Glomerular visceral epithelial cell (primary cell): ENCODE measurements at regions not wholly inside any gene's neighbourhood (a gene's known extent, or its start where the extent isn't known, plus 50 kb on each side); places are given as distances from the start of the nearest gene placed in this dataset.
"Not testable (repeated sequence)": the region's sequence is repeated elsewhere in the genome, so short reads cannot be mapped to it uniquely, and the experiment has no call there.

Experiments
- DNase-seq: peaks from one replicate; pipeline ENCODE4 v3.0.0-alpha.2; 2016; ENCODE audit errors: extremely low spot score

- no peak for DNase-seq
Measured at GRCh38 chr14:45976001-45976400, 675.6 kb downstream of the RPL10L start.

DNA sequence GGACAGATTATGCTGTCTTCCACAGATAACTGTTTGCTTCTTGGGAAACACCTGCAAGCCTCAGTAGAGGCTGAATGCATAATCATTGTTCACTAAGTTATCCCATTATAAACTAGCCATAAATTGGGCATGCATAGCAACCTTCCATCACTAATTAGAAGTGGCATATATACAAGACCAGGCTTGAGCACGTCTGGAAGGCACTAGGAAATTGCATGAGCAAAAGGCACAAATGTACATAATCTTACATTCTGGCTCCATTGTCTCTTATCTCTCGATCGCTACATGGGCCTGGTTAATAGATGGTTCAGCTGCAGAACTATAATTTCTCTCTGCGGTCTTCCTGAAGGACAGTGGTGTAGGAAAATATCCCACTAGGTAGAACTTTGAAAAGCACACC, 679.2 kb downstream of the RPL10L start:
- no peak for DNase-seq

DNA sequence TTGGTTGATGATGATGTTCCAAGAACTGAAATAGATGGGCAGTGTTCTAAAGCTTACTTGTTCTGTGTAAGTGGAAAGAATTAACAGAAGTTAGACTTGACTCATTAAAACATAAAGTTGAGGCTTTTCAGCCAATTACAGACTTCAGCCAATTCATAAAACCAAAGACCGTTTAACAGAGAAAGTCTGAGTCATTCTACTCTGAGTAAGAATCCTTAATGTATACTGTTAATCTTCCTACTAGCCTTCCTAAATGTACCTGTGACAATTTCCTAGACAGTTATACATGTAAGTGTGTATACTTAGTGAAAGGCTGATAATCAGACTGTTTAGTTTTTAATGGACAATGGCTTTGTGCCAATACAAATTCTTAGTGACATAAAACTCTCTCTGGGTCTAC, 681.0 kb downstream of the RPL10L start:
- no peak for DNase-seq

DNA sequence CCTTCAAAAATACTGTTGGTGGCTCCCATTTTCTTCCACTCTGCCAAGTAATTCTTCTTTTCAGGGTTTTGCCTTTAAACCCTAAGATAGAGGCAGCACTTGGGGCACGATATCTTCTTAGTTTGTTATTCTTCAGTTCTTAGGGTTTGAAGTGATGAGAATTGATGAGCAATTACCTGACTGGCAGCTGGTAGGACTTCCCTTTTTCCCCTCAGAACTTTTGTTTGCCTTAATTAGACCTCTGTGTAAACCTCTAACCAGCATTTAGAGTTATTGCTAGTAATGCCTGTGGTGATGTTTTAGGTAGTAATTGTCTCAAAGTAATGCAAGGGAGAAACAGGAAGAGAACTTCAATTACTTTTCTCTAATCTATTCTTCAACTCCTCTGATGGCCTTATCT, 683.5 kb downstream of the RPL10L start:
- DNase-seq: no peak

DNA sequence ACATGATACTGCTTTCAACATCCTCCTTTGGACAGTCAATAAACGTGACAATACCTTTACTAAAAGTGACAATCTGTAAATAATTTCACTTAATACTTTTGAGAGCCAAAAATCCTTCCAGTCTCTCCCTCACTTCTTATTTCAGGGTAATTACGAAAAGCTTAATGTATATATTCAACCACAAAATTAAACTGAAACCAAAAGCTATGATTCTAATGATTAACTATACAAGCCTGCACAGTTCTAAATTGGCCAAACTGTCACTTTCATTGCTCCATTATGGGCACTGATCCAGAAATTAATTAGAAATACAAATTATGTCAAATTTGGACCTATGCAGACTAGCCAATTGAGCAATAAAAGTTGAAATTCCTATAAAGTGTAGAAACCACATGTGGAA, 696.5 kb upstream of the MIS18BP1 start:
- DNase-seq: no peak

DNA sequence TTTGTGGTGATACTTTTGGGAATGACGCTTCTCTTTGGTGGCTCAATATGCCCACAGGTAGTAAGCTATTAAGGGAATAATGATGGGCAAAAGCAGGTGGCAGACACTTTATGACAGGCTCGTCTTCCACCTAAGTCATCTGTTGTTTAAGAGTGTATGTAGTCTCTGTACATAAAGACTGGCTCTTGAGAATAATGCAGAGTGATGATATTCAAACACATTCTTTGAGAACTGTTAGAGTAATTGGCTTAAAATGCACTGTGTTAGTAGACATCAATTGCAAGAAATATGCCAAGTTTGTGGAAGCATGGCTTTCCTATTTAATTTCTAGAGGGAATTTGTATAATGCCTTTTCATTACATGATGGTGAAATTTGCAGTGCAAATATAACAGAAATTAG, 694.8 kb upstream of the MIS18BP1 start:
- no peak for DNase-seq

DNA sequence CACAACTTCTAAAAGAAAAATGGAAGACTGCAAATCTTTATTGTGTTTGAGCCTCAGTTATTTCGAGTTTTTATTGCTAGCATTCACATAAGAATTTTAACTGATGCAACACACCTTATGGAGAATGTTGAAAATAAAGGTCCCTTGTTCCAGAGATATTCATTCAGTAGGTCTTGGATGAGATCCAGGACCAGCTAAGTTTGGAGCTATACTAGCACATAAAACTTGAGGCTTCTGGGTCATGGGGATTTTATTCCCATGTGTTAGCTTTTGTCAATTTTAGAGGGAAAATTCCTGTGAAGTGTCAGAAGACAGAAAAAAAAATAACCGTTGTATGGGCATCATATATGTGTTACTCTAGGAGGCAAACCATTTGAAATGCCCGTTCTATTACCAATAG, 693.2 kb upstream of the MIS18BP1 start:
- DNase-seq: no peak

- no peak for DNase-seq
Measured at GRCh38 chr14:45940318-45940717, 687.3 kb upstream of the MIS18BP1 start.

DNA sequence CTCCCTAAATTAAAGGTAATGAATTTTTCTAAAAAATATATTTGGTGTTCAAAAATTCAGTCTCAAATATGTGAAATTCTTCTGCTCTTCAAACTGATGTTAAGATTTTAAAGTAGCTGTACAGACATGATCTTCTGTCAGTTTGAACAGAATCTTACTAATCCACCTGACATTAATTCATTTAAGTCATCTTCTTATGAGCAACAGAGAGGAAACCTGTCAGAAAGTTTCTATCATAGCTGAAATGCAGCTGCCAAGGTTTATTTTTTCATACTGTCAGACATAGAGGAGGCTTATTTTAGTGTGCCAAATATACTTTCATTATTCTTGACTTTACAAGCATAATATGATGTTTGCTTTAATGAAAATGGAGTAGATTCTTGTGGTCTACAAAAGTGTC, 686.6 kb upstream of the MIS18BP1 start:
- DNase-seq: no peak

DNA sequence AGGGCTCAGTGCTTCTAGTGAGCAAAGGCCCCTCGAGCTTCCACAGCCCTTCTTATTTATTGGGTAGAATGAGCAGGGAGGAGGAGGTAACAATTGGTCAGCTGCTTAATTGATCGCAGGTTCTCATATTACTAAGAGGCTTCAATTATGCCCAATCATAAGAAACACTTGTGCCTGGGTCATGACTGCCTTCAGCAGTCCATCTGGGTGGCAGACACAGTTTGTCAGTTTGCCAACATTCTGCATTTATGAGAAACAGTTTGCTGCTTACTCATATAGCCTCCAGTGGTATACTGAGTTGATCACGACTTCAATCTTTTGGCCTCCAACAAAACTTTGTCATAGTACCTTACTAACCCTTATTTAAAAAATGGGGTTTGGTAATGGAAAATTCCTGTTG, 667.0 kb upstream of the MIS18BP1 start:
- not testable (repeated sequence) for DNase-seq

DNA sequence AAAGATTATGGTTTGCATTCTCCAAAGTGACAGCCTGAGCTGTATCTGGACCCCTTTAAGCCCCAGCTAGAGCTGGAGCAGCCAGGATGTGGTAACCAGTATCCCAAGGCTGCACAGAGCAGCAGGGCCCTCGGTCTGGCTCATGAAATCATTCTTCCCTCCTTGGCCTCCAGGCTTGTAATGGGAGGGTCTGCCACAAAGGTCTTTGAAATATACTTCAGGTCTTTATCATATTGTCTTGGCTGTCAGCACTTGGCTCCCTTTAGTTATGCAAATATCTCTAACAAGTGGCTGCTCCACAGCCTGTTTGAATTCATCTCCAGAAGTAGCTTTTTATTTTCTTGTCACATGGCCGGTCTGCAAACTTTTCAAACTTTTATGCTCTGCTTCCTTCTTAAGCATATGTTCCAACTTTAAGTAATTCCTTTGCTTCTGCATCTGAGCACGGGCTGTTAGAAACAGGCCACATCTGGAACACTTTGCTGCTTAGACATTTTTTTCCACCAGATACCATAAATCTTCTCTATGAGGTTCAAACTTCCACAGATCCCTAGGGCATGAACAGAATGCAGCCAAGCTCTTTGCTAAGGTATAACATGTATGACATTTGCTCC, 663.4 kb upstream of the MIS18BP1 start:
- DNase-seq: no peak

- no peak for DNase-seq
Measured at GRCh38 chr14:45907782-45908181, 654.8 kb upstream of the MIS18BP1 start.

DNA sequence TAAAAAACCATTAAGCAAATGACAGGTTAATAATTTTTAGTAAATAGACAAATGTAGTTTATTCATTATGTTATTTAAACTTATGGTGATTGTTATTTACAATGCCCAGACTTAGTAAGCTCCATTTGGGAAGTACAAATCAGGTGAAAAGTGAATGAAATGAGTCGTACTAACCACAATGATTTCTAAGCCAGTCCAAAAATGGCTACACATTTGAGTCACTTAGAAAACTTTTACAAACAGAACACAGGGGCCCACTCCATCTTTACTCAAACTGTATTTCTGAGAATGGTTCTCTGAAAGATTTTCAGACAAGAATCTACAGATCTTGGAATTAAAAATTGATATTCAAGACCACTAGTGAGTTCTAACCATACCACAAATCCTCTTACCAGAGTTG, 653.3 kb upstream of the MIS18BP1 start:
- no peak for DNase-seq

GRCh38 chr14:45905672-45906071, 652.7 kb upstream of the MIS18BP1 start:
- DNase-seq: no peak

GRCh38 chr14:45904314-45904713, 651.3 kb upstream of the MIS18BP1 start:
- no peak for DNase-seq

GRCh38 chr14:45902241-45902640, 649.2 kb upstream of the MIS18BP1 start:
- no peak for DNase-seq

DNA sequence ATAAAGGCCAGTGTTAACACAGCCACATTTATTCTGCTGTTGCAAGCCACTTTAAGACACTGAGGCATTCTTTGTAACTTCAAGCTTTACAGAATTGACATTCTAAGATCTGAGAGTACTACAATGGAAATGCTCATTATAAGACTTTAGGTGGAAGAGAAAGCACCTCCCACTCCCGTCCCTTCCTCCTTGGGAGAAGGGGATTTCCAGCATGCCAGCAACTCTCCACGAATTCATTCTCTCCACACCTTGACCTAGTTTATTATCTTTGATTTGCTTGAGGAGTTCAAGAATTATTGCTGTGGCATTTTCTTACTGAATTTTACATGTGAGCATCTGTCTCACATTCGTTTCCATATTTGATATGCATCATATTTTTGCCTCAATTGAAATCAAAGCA, 644.4 kb upstream of the MIS18BP1 start:
- DNase-seq: no peak

- DNase-seq: no peak
Measured at GRCh38 chr14:45893127-45893526, 640.1 kb upstream of the MIS18BP1 start.

DNA sequence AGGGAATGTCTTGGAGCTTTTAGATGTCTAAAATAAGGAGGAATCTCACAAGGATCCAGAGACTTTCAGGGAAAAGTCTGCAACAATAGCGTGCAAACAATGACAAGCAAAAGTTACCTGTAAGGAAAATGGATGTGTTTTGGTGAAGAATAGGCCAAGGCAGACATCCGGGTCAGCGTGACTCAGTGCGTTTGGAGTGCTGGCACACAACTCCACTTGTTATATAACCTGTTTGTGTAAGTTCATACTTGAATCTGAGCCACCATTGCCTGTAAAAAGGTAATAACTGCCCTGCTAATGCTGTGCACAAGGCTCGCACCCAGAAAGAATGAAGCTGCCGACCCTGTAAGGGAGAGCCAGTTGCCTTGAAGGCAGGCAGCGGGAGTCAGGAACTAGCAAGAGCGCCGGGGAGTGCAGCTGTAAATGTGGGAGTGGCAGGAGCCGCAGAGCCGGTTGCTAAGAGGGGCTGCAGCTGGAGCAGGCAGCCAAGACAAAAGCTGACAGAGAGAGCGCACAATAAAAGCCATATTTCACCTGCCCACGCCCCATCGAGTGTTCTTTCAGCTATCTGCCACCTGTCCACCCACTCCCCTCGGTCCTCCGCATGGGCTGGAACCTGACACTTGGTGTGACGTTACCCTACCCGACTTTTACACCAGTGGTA, 638.5 kb upstream of the MIS18BP1 start:
- no peak for DNase-seq

GRCh38 chr14:45888766-45889285, 635.8 kb upstream of the MIS18BP1 start:
- not testable (repeated sequence) for DNase-seq

DNA sequence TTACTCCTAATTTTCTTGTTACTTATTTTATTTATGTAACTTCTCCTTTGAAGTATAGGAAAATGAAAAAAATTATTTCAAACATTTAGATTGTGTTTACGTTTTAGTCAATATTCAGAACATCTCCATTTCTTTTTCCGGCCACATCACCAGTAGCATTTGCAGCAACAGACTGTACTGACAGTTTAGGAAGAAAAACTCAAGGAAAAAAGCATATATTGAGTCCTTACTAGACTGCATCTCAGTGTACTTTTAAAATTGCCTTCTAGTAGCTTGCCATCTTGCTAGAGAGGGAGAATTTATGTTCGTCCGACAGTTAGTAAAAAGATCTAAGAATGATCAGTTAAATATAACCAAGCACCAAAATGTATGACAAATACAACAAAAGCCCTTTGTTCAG, 625.0 kb upstream of the MIS18BP1 start:
- DNase-seq: no peak

- no peak for DNase-seq
Measured at GRCh38 chr14:45868863-45869262, 615.9 kb upstream of the MIS18BP1 start.

DNA sequence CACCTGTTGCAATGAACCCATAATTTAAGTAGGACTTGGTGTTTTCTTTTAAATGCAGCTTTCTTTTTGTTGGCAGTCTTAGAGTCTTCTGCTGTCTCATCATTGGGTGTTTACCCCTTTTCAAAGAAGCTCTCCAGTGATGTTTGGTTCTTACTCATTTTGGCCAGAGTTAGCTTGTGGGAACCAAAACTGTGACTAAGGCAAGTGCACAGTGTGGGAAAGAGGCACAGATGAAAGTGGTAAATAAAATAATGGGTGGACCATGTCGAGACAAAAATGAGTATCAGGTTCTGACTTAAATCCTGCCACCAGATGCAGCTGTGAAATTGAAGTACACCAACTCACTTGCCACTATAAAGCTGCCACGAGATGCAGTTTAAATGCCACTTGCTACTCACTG, 615.4 kb upstream of the MIS18BP1 start:
- DNase-seq: no peak
